ENCODE measurements at regions not wholly inside any gene's neighbourhood (a gene's known extent, or its start where the extent isn't known, plus 50 kb on each side); places are given as distances from the start of the nearest gene placed in this dataset.

GRCh38 chr2:222353993-222354392, 55.2 kb upstream of the PAX3 start:
- WGBS, 2 experiments (ENCODE audit: extremely low coverage in 2 of 2, insufficient read length in 1 of 2) = no CpG with 5 or more reads among the region's 3 CpGs
- no peak overlapping the region for H2BK120ac ChIP-seq (ENCODE audit: low read depth, low read length)
- no peak overlapping the region for H3K18ac ChIP-seq (ENCODE audit: low read depth, low read length)
- BruUV-seq (replicated peaks) = no TSS peak
- intact Hi-C loops (cut with micrococcal nuclease) = no loop called here
- no peak overlapping the region for H3K56ac ChIP-seq (ENCODE audit: extremely low read depth, insufficient read depth, low read length)
- in situ Hi-C loops (cut with MboI; ENCODE audit: low sequenced_read_pairs) = no loop called here
- DNase-seq = no peak
- H4K20me1 ChIP-seq (ENCODE audit: insufficient read depth, low read length) = no peaks in the 10 kb centered on the region
- no peak overlapping the region for H3K4me3 ChIP-seq (ENCODE audit: insufficient read depth, low read depth, low read length)
- no peak overlapping the region for H4K8ac ChIP-seq (ENCODE audit: low read depth in 2 of 2, low read length in 2 of 2)
- no peak overlapping the region for H2BK5ac ChIP-seq (ENCODE audit: low read depth, low read length, poor library complexity, severe bottlenecking)
- no peaks in the 10 kb centered on the region for H3K9me1 ChIP-seq (ENCODE audit: insufficient read depth, low read length)
- H3K14ac ChIP-seq (replicated peaks; ENCODE audit: low read depth, low read length) = no peak overlapping the region
- H4K5ac ChIP-seq (ENCODE audit: low read depth, low read length) = no peak overlapping the region
- H3K4me1 ChIP-seq (ENCODE audit: control insufficient read depth, insufficient read depth, low read length) = no peaks in the 10 kb centered on the region
- H2AK5ac ChIP-seq (ENCODE audit: low read depth, low read length) = no peak overlapping the region
- no peak overlapping the region for H2BK15ac ChIP-seq (ENCODE audit: low read depth, low read length)
- no peak for ATAC-seq (ENCODE audit: low read depth)
- TF ChIP-seq MAZ (IDR thresholded peaks at IDR 0.05; ENCODE audit: borderline replicate concordance, low read depth, low read length) (no peak), MAFK (IDR thresholded peaks at IDR 0.05; ENCODE audit: low read depth, low read length) (no peak), SMC3 (IDR thresholded peaks at IDR 0.05; ENCODE audit: low read depth, low read length) (no peak), RFX5 (IDR thresholded peaks at IDR 0.05; ENCODE audit: low read depth, low read length) (no peak), ELK1 (IDR thresholded peaks at IDR 0.05; ENCODE audit: borderline replicate concordance, low read depth, low read length) (no peak), CTCF (conservative IDR thresholded peaks at IDR 0.05; ENCODE audit: low read depth, low read length) (no peak), RCOR1 (IDR thresholded peaks at IDR 0.05; ENCODE audit: insufficient replicate concordance, low read length) (no peak), NFE2L2 (IDR thresholded peaks at IDR 0.05; ENCODE audit: low read depth, low read length) (no peak), POLR2A (IDR thresholded peaks at IDR 0.05; ENCODE audit: low read depth, low read length) (no peak), CHD1 (IDR thresholded peaks at IDR 0.05; ENCODE audit: low read depth, low read length) (no peak), BHLHE40 (IDR thresholded peaks at IDR 0.05; ENCODE audit: low read depth, low read length) (no peak), USF2 (IDR thresholded peaks at IDR 0.05; ENCODE audit: low read depth, low read length) (no peak), CEBPB (IDR thresholded peaks at IDR 0.05; ENCODE audit: low read depth, low read length) (no peak), RAD21 (IDR thresholded peaks at IDR 0.05; ENCODE audit: low read length) (no peak), FOS (IDR thresholded peaks at IDR 0.05; ENCODE audit: low read depth, low read length) (no peak), MXI1 (IDR thresholded peaks at IDR 0.05; ENCODE audit: borderline replicate concordance, low read depth, low read length) (no peak)
- H2BK20ac ChIP-seq (ENCODE audit: low read depth, low read length) = no peak overlapping the region
- dilution Hi-C loops (cut with HindIII; ENCODE audit: low sequenced_read_pairs, unreplicated experiment) = no loop called here
- CTCF ChIA-PET = no interaction called here
- no peak overlapping the region for H4K91ac ChIP-seq (ENCODE audit: insufficient read depth, low read depth, low read length)
- no peak overlapping the region for H3K27ac ChIP-seq (ENCODE audit: insufficient read depth, low read length)
- no peak overlapping the region for H3K9ac ChIP-seq (ENCODE audit: low read depth, low read length)
- no peak overlapping the region for H2AFZ ChIP-seq (replicated peaks; ENCODE audit: low read length, poor library complexity)
- H3K4me2 ChIP-seq (ENCODE audit: low read depth, low read length) = no peak overlapping the region
- POLR2A ChIA-PET (ENCODE audit: unreplicated experiment) = no interaction called here
- no peaks in the 10 kb centered on the region for H3K36me3 ChIP-seq (ENCODE audit: control insufficient read depth, insufficient read depth, low read length)
- no peaks in the 10 kb centered on the region for H3K79me1 ChIP-seq (ENCODE audit: low read depth in 1 of 2, low read length in 2 of 2)
- H2AK9ac ChIP-seq (replicated peaks; ENCODE audit: low read depth, low read length, poor library complexity) = no peak overlapping the region
- H3K9me3 ChIP-seq (ENCODE audit: control insufficient read depth, insufficient read depth, low read length) = no peaks in the 10 kb centered on the region
- no peaks in the 10 kb centered on the region for H3K27me3 ChIP-seq (ENCODE audit: control insufficient read depth, insufficient read depth, low read length)
- no peak overlapping the region for H3K4ac ChIP-seq (ENCODE audit: low read depth, low read length)
- H3K23ac ChIP-seq (ENCODE audit: low read depth, low read length) = no peak overlapping the region

Data from IMR-90 (cell line).